Endothelial cell of umbilical vein (primary cell): ENCODE measurements at regions not wholly inside any gene's neighbourhood (a gene's known extent, or its start where the extent isn't known, plus 50 kb on each side); places are given as distances from the start of the nearest gene placed in this dataset.

Source experiments
- BruUV-seq: library from RNA; stranded (reverse); fragments of 400-500 nt; replicated peaks from 2 replicates; lab custom pipeline; 2021; lab: Mats Ljungman, UMichigan
- CTCF ChIA-PET: fragments of 300-600, 350-600 bp; sonication (Branson Sonifier 250); formaldehyde crosslinking; loops from one replicate; lab custom pipeline; 2021; ENCODE audit warnings: antibody characterized with exemption, inconsistent platforms; lab: Charles Lee
- POLR2A ChIA-PET: fragments of 300-600, 350-600 bp; sonication (Branson Sonifier 250); formaldehyde crosslinking; loops from one replicate; lab custom pipeline; 2021; ENCODE audit warnings: antibody characterized with exemption, inconsistent platforms; lab: Charles Lee
- DNase-seq: peaks from one replicate; pipeline ENCODE4 v3.0.0-alpha.2; 2011; ENCODE audit warnings: low read depth, low spot score
- FAIRE-seq: peaks from 2 replicates; lab custom pipeline; 2011; peaks lifted over from hg19 to GRCh38; lab: Jason Lieb, UNC
- H2AFZ ChIP-seq: 2 replicates; pipeline ENCODE4 v1.6.0; 2012; ENCODE audit warnings: low read depth, low read length, control low read depth, inconsistent platforms
- H3K27ac ChIP-seq: 2 replicates; pipeline ENCODE4 v1.5.1; 2011; ENCODE audit warnings: low read depth, mild to moderate bottlenecking, control low read depth, low read length, moderate library complexity; ENCODE audit not compliant: insufficient read depth
- H3K27me3 ChIP-seq, 2 experiments: 2 replicates each; pipeline versions ENCODE4 v1.6.0 to v1.6.1; 2011; ENCODE audit warnings: low read length in 2 of 2, mixed read lengths in 1 of 2; ENCODE audit not compliant: control insufficient read depth in 2 of 2, insufficient read depth in 2 of 2
- H3K36me3 ChIP-seq, 2 experiments: 2 replicates in 1 of 2; 3 replicates in 1 of 2; pipeline ENCODE4 v1.5.1; 2011; ENCODE audit warnings: low read length in 2 of 2, mild to moderate bottlenecking in 1 of 2, moderate library complexity in 1 of 2; ENCODE audit not compliant: control insufficient read depth in 2 of 2, insufficient read depth in 2 of 2; ENCODE audit errors: extremely low read depth in 1 of 2
- H3K4me1 ChIP-seq: 3 replicates; pipeline ENCODE4 v1.5.1; 2011; ENCODE audit warnings: mild to moderate bottlenecking, low read length; ENCODE audit not compliant: control insufficient read depth, insufficient read depth; ENCODE audit errors: extremely low read depth
- H3K4me2 ChIP-seq: 2 replicates; pipeline ENCODE4 v1.6.1; 2011; ENCODE audit warnings: low read length, control low read depth, mixed read lengths; ENCODE audit not compliant: insufficient read depth
- H3K4me3 ChIP-seq, 3 experiments: fragments of 200-600 bp in 1 of 3; sonication (generic), shearing (Covaris generic) in 1 of 3; replicated peaks in 1 of 3; 2 replicates each; pipeline ENCODE4 v1.5.1; 2011 to 2016; ENCODE audit warnings: control low read depth in 3 of 3, low read length in 3 of 3, mild to moderate bottlenecking in 2 of 3, inconsistent platforms in 1 of 3, low read depth in 1 of 3, moderate library complexity in 1 of 3; ENCODE audit not compliant: insufficient read depth in 1 of 3
- H3K79me2 ChIP-seq: 2 replicates; pipeline ENCODE4 v1.6.0; 2012; ENCODE audit warnings: low read length, inconsistent platforms; ENCODE audit not compliant: control insufficient read depth, insufficient read depth
- H3K9ac ChIP-seq: replicated peaks from 2 replicates; pipeline ENCODE3; 2011; ENCODE audit warnings: low read length, control low read depth; ENCODE audit not compliant: insufficient read depth; ENCODE audit errors: extremely low read depth
- H3K9me1 ChIP-seq: replicated peaks from 3 replicates; pipeline ENCODE4 v1.6.0; 2011; ENCODE audit warnings: mild to moderate bottlenecking, low read length; ENCODE audit not compliant: control insufficient read depth, insufficient read depth; ENCODE audit errors: extremely low read depth
- H3K9me3 ChIP-seq: replicated peaks from 2 replicates; pipeline ENCODE4 v1.5.1; 2012; ENCODE audit warnings: low read length, inconsistent platforms; ENCODE audit not compliant: control insufficient read depth, insufficient read depth
- H4K20me1 ChIP-seq: replicated peaks from 2 replicates; pipeline ENCODE3; 2011; ENCODE audit warnings: mild to moderate bottlenecking, low read length; ENCODE audit not compliant: control insufficient read depth, insufficient read depth; ENCODE audit errors: extremely low read depth
- EZH2 ChIP-seq: IDR thresholded peaks from 2 replicates; pipeline ENCODE4 v1.6.1; 2012; ENCODE audit warnings: borderline replicate concordance, low read depth, mild to moderate bottlenecking, moderate library complexity, low read length, inconsistent platforms; ENCODE audit not compliant: severe bottlenecking
- FOS ChIP-seq: IDR thresholded peaks from 2 replicates; pipeline ENCODE4 v1.6.1; 2011; ENCODE audit warnings: mild to moderate bottlenecking, low read length, moderate library complexity, borderline replicate concordance; ENCODE audit not compliant: insufficient read depth
- GATA2 ChIP-seq: IDR thresholded peaks from 2 replicates; pipeline ENCODE4 v1.7.0; 2011; ENCODE audit warnings: low read depth, mild to moderate bottlenecking, moderate library complexity, mixed read lengths, low read length; ENCODE audit not compliant: insufficient read length, insufficient read depth
- JUN ChIP-seq: IDR thresholded peaks from 2 replicates; pipeline ENCODE4 v1.6.1; 2011; ENCODE audit warnings: borderline replicate concordance, low read depth; ENCODE audit not compliant: insufficient read length, insufficient read depth
- MYC ChIP-seq: IDR thresholded peaks from one replicate; pipeline ENCODE4 v1.6.1; 2011; ENCODE audit warnings: mild to moderate bottlenecking, low read depth, low read length
- POLR2A ChIP-seq: IDR thresholded peaks from 2 replicates; pipeline ENCODE4 v1.6.1; 2012; ENCODE audit warnings: low read depth, mild to moderate bottlenecking, control low read depth, low read length
- POLR2AphosphoS5 ChIP-seq: IDR thresholded peaks from 2 replicates; pipeline ENCODE4 v1.6.1; 2012; ENCODE audit warnings: low read depth, mild to moderate bottlenecking, control low read depth, low read length, moderate library complexity; ENCODE audit not compliant: insufficient read depth
- dilution Hi-C: fragments of 300-500 bp; cut with MboI; formaldehyde crosslinking; loops from one replicate; pipeline ENCODE4 v1.15.0; 2019; ENCODE audit warnings: low sequenced_read_pairs; ENCODE audit not compliant: extremely low pct_ligation_motif_present
- intact Hi-C: fragments of 100-400 bp; cut with micrococcal nuclease; formaldehyde crosslinking; loops from one replicate; pipeline ENCODE4 v1.10.0; 2022
- TF ChIP-seq, protein P1 (sequence below), 2 donors: IDR thresholded peaks; 1 replicate in 1 of 2; 2 replicates in 1 of 2; pipeline ENCODE4 v1.5.1; 2011; ENCODE audit warnings: low read length in 2 of 2, mild to moderate bottlenecking in 2 of 2, moderate library complexity in 2 of 2, control low read depth in 1 of 2, inconsistent platforms in 1 of 2, low read depth in 1 of 2; ENCODE audit not compliant: insufficient read depth in 1 of 2; ENCODE audit errors: extremely low read depth in 1 of 2
- TF ChIP-seq, protein P2 (sequence below): IDR thresholded peaks from 2 replicates; pipeline ENCODE4 v1.6.1; 2011; ENCODE audit not compliant: insufficient read depth, insufficient read length

DNA sequence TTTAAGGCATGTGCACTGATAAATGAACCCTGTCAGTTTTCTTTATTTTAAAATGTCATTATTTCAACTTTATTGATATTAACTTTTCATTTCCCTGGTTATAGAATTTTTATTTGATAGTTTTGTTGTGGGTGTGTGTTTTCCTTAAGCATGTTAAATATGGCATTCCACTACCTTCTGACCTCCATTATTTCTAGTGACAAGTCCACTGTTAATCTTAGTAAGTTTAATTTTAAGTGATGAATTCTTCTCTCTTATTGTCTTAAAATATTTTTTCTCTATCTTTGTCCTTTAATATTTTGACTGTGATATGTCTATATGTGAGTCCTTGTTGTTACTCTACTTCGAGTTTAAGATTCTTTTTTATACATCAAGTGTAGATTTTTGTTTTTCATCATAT lies 685.7 kb downstream of the GALR1 start:
- FAIRE-seq = no peak

DNA sequence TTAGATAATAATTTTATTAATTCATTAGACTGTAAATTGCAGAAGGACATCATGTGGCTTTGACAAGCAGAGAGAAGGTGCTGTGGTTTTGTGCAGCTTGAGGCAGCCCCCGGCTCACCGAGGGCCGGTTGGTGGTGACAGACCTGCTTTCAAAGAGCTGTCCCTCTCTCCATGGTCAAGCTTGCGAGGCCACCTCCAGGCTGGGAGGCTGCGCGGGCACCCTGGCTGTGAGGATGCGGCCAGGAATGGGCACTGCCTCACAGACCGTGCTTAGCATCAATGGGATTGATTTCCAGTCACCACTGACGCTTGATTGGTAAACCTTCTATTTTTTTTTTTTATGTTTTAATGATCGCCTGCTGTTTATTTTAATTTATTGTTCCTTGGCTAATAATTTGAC lies 690.9 kb downstream of the GALR1 start:
- TF ChIP-seq, protein P1, sequence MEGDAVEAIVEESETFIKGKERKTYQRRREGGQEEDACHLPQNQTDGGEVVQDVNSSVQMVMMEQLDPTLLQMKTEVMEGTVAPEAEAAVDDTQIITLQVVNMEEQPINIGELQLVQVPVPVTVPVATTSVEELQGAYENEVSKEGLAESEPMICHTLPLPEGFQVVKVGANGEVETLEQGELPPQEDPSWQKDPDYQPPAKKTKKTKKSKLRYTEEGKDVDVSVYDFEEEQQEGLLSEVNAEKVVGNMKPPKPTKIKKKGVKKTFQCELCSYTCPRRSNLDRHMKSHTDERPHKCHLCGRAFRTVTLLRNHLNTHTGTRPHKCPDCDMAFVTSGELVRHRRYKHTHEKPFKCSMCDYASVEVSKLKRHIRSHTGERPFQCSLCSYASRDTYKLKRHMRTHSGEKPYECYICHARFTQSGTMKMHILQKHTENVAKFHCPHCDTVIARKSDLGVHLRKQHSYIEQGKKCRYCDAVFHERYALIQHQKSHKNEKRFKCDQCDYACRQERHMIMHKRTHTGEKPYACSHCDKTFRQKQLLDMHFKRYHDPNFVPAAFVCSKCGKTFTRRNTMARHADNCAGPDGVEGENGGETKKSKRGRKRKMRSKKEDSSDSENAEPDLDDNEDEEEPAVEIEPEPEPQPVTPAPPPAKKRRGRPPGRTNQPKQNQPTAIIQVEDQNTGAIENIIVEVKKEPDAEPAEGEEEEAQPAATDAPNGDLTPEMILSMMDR (IDR thresholded peaks at IDR 0.05; ENCODE audit: extremely low read depth in 1 of 2, insufficient read depth in 1 of 2, low read depth in 1 of 2, low read length in 2 of 2) = no peak
- no peak for TF ChIP-seq POLR2AphosphoS5
- no peak for TF ChIP-seq JUN
- TF ChIP-seq, protein P2, sequence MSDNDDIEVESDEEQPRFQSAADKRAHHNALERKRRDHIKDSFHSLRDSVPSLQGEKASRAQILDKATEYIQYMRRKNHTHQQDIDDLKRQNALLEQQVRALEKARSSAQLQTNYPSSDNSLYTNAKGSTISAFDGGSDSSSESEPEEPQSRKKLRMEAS = no peak
- no peak for TF ChIP-seq POLR2A
- no peak for TF ChIP-seq GATA2
- no peak for TF ChIP-seq FOS
- no peak for TF ChIP-seq EZH2
- no peak for TF ChIP-seq MYC
- Histone ChIP-seq H3K79me2 (no peaks in the 10 kb centered on the region), H3K4me2 (no peak overlapping the region), H4K20me1 (no peaks in the 10 kb centered on the region), H3K4me3 (no peak overlapping the region), H3K4me1 (no peaks in the 10 kb centered on the region), H3K9me3 (peaks cover 5% of the 10 kb centered on the region), H3K9ac (no peak overlapping the region), H3K27ac (no peak overlapping the region), H3K27me3 (no peaks in the 10 kb centered on the region), H2AFZ (no peak overlapping the region), H3K9me1 (no peaks in the 10 kb centered on the region), H3K36me3 (no peaks in the 10 kb centered on the region)
- dilution Hi-C loops (no loop called here), intact Hi-C loops (no loop called here)
- no peak for FAIRE-seq
- POLR2A ChIA-PET = no interaction called here
- no TSS peak for BruUV-seq
- CTCF ChIA-PET = no interaction called here
- no peak for DNase-seq

More for the DNA sequence above, 685.7 kb downstream of the GALR1 start:
- no peak for DNase-seq
- Histone ChIP-seq H3K4me3 (no peak overlapping the region), H3K4me1 (no peaks in the 10 kb centered on the region), H3K9ac (no peak overlapping the region), H3K9me3 (peaks cover 5% of the 10 kb centered on the region), H3K27ac (no peak overlapping the region), H3K79me2 (no peaks in the 10 kb centered on the region), H3K36me3 (no peaks in the 10 kb centered on the region), H3K4me2 (no peak overlapping the region), H3K27me3 (no peaks in the 10 kb centered on the region), H3K9me1 (no peaks in the 10 kb centered on the region), H4K20me1 (no peaks in the 10 kb centered on the region), H2AFZ (no peak overlapping the region)
- intact Hi-C loops (no loop called here), dilution Hi-C loops (no loop called here)
- TF ChIP-seq, protein P1 (IDR thresholded peaks at IDR 0.05; ENCODE audit: extremely low read depth in 1 of 2, insufficient read depth in 1 of 2, low read depth in 1 of 2, low read length in 2 of 2) = no peak
- TF ChIP-seq GATA2 (no peak), JUN (no peak), POLR2A (no peak), FOS (no peak)
- no TSS peak for BruUV-seq
- ChIA-PET CTCF (no interaction called here), POLR2A (no interaction called here)
